Epithelial cell of esophagus (primary cell): ENCODE measurements at regions not wholly inside any gene's neighbourhood (a gene's known extent, or its start where the extent isn't known, plus 50 kb on each side); places are given as distances from the start of the nearest gene placed in this dataset.
A peak's percentile ranks its signal among the peaks of the same experiment; 100 is the strongest.

Experiments
- DNase-seq: peaks from one replicate; pipeline ENCODE4 v3.0.0; 2010; ENCODE audit warnings: low read depth
- H3K4me3 ChIP-seq: 2 replicates; pipeline ENCODE4 v1.5.1; 2011; ENCODE audit warnings: mild to moderate bottlenecking, low read length, control low read depth
- TF ChIP-seq, protein P1 (sequence below): IDR thresholded peaks from 2 replicates; pipeline ENCODE4 v1.5.1; 2011; ENCODE audit warnings: low read depth, mild to moderate bottlenecking, low read length, control low read depth, inconsistent platforms; ENCODE audit not compliant: insufficient read depth; ENCODE audit errors: missing control alignments

DNA sequence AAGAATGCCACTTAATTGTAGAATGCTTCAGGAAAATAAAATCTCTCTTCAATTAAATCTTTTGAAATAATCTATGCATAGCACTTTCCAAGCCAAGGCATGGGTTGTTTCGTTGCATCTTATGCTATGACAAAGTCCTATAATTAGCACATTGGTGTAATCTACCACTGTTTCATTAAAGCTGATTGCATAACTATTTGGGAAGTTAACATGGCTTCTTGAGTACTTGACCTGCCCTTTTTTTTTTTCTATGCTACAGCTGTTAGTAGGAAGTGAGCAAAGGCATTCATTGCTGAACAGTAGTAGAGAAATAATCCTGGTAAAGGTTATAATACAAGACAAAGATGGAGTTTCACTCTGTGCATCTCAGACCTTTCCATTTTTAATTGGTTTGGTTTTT is 557.2 kb upstream of the CELF2 start:
- peak; percentile 3 for DNase-seq
- TF ChIP-seq, protein P1, sequence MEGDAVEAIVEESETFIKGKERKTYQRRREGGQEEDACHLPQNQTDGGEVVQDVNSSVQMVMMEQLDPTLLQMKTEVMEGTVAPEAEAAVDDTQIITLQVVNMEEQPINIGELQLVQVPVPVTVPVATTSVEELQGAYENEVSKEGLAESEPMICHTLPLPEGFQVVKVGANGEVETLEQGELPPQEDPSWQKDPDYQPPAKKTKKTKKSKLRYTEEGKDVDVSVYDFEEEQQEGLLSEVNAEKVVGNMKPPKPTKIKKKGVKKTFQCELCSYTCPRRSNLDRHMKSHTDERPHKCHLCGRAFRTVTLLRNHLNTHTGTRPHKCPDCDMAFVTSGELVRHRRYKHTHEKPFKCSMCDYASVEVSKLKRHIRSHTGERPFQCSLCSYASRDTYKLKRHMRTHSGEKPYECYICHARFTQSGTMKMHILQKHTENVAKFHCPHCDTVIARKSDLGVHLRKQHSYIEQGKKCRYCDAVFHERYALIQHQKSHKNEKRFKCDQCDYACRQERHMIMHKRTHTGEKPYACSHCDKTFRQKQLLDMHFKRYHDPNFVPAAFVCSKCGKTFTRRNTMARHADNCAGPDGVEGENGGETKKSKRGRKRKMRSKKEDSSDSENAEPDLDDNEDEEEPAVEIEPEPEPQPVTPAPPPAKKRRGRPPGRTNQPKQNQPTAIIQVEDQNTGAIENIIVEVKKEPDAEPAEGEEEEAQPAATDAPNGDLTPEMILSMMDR = no peak
- no peak overlapping the region for H3K4me3 ChIP-seq

DNA sequence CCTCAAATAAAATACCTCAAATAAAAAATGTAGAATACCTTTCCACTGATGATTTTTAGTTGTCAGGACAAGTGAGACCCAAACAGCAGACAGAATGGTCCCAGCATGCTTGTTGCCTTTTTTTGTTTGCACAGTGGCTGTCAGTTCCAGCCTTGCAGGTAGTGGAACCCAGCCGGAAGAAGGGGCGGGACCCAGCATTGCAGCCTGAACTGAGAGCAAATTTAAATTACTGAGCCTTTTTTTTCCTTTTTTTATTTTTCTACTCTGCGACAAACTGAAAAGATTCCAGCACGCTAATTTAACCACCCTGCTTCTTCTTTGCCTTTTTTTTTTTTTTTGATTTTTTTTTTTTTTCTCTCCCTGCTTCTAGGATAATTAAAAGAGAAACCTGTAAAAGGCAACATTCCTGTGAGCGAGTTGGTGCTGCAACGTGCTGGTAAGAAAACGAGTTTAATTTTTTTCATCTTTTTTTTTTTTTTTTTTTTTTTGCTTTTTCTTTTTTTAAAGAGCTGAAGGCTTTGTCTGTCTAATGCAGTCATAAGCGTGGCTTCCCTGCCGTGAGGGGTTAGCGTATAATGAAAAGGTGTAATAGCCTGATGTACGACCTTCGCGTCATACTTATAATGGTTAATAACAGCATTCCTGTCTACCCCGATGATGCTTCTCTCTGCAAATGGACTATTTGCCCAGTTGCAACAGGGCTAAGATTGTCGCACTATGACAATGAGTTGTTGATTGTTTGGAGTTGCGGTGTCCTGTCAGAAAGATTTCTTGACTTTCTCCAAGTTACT is 555.3 kb upstream of the CELF2 start:
- peak; percentile 4 for DNase-seq
- peak overlapping the region; percentile 4 for H3K4me3 ChIP-seq
- TF ChIP-seq, protein P1 = no peak

DNA sequence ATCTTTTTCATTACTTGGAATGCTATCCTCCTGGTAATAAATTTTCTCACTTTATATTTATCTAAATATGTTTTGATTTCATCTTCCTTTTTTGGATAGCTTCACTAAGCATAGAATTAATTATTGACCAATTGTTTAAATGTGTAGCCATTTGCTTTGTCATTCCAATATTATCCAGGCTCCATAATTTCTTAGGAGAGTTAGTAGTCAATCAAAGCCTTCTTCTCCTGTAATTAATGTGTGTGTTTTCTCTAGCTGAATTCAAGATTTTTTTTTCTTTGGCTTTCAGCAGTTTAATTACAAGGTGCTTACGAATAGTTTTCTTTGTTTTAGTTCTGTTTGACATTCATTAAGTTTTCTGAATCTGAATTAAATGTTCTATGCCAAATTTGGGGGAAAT is 545.9 kb upstream of the CELF2 start:
- DNase-seq = no peak
- TF ChIP-seq, protein P1 = no peak
- H3K4me3 ChIP-seq = no peak overlapping the region

DNA sequence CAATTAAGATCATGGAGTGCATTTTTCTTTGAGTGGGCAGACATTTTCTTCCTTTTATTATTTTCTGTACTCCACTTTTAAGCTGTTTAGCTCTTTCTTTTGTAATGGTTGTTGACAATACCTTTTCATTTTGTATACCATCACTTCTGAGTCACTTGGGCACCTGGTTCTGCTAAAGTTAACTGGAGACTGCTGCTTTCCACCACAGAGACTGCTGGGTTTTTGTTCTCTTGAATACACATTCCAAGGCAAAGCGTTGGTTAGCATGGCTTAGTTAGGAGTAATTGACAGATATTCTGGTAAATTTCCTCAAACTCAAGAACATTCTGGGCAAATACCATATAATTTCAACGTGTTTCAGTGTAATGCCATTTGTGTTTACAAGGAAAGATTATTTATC is 541.9 kb upstream of the CELF2 start:
- DNase-seq = no peak
- H3K4me3 ChIP-seq = no peak overlapping the region
- TF ChIP-seq, protein P1 = no peak

DNA sequence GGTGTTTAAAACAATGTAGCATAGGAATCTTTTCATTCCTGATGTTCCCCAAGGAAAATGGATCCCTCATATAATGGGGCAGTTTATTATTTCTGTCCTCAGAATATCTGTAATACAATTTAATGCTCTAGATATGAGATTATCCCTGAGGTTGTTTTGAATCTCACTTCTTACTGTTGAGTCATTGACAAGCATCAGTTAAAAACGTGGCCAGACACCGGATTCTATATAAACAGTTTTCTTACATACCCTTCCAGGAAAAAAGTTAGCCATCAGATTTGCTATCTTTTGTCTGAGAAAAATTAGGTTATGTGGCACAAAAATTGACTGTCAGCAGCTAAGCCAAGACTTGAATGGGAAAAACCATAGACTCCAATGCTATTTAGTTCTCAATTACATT is 539.8 kb upstream of the CELF2 start:
- no peak for DNase-seq
- TF ChIP-seq, protein P1 = no peak

DNA sequence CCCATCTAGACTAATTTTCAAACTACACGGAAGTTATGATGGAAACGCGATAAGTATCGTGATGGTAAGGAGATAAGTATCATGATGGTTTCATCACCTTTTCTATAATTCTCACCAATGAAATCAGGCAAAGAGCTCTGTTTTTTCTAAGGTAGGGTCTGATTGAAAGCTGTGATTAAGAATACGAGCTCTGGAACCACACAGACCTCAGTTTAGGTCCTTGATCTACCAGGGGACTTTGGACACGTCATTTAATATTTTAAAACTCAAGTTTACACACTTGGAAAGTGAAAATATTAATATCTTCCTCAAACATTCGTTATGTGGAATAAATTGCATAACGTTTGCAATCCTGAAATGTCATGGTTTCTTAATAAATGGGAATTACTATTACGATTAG is 538.2 kb upstream of the CELF2 start:
- TF ChIP-seq, protein P1 = no peak
- DNase-seq = no peak
- no peak overlapping the region for H3K4me3 ChIP-seq

More for the DNA sequence above, 539.8 kb upstream of the CELF2 start:
- H3K4me3 ChIP-seq = no peak overlapping the region

DNA sequence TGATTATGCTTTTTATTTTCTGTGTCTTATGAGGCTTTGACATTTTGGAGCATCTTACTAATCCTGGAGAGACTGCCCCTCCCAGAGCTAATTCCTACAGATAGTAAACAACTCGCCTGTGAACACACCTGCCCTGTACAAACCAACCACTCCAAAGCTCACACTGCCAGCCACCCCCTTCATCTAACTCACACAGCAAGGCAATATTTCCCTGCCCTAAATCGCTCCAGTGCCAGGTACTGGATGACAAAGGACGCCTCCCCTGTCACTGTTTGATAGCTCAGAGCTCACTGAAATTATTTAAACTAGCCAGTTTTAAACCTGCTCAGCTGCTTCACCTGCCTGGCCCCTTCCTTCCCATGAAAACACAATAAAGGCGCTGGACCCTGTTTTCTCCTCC is 535.1 kb upstream of the CELF2 start:
- TF ChIP-seq, protein P1 = no peak

More for the DNA sequence above, 535.1 kb upstream of the CELF2 start:
- no peak overlapping the region for H3K4me3 ChIP-seq
- no peak for DNase-seq
